GM21786 (cell line): ENCODE measurements at regions not wholly inside any gene's neighbourhood (a gene's known extent, or its start where the extent isn't known, plus 50 kb on each side); places are given as distances from the start of the nearest gene placed in this dataset.

Source experiments
- ATAC-seq: cut with Tn5 transposase; IDR thresholded peaks from one replicate; pipeline ENCODE4 v1.9.1; 2021; ENCODE audit not compliant: unreplicated experiment

DNA sequence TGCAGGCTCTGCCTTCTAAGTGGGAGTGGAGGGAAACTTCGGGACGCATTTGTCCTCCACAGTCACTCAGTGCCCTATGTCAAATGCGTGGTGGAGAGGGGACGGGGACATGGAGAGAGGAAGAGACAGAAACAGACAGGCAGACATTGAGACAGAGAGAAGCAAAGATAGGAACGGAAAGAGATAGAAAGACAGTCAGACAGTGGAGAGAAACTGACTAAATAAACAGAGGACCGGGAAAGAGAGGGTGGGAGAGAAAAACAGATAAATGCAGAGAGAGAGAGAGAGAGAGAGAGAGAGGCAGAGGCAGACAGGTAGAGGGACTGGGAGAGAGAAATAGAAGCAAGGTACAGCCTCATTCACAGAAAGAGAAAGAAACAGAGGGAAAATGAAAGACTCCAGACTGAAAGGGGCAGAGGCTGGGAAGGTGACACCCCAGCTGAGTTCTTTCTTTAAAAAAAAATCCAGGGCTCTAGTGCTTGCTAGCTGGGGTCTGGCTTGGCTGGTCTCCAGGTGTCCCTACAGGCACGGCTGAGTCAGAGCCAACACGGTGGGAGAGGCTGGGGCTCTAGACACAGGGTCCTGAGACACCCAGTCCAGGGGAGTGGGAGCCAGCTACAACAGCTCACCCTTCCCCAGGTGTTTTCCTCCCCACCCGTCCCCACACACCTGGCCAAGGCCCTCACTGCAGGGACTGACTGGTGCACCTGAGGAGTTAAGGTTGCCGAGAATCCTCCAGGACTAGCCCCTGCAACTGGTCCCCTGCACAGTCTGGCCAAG is 506.1 kb upstream of the PROK2 start:
- no peak for ATAC-seq

DNA sequence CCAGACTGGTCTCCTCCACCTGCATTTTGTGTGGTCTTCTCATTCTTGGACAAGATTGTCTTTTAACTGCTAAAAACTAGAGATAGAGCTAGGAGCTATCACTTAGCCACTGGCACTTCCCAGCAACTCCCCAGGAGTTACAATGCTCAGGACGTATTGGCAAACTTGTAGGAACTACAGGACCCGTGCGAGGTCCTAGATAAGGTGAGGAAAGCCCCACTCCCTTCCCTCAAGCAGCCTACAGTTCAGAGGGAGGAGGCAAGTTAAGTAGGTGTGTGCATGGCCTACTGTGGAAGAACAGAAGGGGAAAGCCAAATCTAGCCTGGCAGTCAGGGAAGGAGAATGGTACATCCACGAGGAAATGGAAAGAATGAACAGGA is 504.7 kb upstream of the PROK2 start:
- ATAC-seq = no peak

DNA sequence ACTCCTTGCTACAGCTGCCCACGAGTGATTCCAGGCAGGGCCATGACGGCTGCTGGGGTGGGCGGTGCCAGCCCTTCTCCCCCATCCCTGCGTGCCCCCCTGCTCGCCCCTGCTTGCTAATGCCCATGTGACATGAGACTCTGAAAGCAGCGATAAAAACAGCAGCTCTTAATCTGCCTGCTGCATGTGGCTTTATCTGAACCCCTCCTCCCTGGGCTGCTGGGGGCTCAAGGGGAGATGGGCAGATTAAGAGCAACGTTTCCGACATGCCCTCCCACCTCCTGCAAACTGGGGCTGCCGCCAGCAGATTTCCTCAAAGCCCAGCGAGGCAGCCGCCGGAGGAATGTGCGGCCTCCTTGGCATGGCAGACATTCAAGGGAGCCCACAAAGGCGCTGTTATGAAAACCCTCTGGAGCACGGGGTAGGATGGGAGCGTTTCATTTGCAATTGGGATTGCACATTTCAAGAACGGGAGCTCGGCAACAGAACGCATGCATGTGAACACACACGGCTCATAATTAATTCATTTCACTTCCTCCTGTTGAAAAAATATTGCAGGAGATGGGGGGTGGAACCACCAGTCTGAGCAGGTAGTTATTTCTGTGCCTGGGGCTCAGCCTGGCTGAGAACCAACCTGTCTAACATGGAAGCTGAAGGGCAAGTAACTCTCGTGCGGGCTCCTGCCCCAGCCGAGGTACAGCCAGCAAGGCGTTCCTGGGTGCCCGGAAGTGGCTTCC is 504.2 kb upstream of the PROK2 start:
- ATAC-seq = no peak

DNA sequence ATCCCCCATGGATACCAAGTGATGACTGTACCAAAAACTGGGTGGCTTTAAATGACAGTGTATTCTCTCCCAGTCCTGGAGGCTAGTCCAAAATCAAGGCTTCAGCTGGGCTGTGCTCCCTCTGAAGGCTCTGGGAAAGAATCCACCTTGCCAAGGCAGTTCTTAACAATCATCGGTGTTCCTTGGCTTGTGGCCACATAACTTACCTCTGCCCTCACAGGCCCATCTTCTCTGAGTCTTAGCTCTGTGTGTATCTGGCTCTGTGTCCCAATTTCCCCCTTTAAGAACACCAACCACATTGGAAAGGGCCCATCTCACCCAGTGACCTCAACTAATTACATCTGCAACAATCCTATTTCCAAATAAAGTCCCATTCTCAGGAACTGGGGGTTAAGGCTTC is 503.0 kb upstream of the PROK2 start:
- ATAC-seq = no peak

DNA sequence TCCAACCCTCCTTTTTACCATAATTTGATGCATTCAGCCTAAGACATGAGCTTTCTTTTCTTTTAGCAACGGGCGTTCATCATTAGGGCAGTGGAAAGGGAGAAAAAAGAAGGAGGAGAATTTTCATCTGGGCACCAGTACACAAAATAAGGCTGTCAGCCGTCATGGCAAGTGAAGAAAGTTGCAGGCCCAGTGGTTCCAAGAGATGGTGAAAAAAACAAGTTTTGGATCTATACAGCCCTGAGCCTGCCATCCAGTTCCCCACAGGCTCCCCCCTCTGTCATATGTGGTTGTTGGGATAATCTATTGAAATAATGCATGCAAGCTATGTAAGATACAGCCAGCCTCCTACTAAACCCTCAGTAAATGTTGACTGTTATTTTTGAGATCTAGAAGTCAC is 500.6 kb upstream of the PROK2 start:
- ATAC-seq = no peak

DNA sequence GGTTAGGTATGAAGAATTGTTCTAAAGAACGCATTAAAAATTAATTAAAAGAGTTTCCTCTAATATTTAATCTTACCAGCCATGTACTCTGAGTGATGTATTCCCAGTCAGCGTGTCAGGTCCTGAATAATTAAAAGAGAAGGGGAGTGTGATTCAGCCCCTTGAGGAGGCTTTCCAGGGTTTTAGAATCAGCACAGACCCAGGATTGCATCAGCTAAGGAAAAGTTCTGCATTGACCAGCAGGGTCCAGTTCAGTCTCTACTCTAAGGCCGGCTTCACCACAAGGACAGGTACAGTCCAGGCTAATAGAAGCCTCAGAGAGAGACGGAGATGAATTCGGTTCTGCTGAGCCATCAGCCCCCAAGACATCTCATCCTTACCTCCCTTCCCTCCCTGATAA is 499.5 kb upstream of the PROK2 start:
- ATAC-seq = no peak

DNA sequence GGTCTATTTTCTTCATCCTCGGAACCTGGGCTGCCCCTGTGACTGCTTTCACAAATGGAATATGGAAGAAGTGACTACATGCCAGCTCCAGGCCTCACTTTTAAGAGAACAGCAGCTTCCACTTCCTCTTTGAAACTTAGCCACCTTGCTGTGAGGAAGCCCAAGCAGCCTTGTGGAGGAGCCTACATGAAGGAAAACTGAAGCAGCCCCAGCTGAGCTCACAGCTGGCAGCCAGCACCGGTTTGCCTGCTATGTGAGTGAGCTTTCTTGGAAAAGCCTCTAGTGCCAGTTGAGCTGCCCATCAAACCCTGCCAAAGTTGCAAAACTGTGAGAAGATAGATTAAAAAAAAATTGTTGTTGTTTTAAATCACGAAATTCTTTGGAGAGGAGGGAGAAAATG is 498.0 kb upstream of the PROK2 start:
- no peak for ATAC-seq

DNA sequence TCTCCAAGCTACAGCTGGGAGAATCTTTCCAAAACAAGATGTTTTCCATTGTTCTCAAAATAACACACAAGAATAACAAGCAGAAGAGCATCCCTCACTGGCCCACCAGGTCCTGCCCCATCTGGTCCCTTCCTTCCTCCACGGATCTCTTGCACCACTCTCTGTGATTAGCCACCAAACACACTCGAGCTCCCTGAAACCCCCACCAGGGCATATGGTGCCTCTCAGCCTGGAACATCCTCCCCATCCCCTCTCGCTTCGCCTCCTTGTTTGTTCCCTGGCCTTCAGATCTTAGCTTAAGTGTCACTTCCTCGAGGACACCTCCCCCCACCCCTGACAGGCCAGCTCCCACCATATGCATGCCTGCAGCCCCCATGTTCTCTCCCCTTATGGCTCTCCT is 496.6 kb upstream of the PROK2 start:
- ATAC-seq = no peak

DNA sequence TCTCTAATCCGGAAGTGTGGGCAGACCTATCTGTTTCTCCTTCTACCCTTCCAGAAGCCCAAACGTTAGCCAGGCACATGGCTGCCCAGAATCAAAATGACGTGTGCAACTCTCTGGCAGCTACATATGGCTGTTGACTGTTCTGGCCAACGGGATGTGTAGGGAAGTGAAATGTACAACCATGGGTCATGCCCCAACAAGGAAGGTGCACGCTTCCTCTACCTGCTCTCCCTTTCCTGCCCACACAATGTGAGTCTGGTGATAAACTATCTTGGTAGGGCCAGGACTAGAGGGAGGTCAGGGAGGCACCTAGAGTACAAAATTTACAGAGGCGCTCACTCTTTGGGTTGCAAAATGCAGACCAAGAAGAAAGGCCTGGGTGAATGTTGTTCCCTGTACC is 495.9 kb upstream of the PROK2 start:
- ATAC-seq = no peak

DNA sequence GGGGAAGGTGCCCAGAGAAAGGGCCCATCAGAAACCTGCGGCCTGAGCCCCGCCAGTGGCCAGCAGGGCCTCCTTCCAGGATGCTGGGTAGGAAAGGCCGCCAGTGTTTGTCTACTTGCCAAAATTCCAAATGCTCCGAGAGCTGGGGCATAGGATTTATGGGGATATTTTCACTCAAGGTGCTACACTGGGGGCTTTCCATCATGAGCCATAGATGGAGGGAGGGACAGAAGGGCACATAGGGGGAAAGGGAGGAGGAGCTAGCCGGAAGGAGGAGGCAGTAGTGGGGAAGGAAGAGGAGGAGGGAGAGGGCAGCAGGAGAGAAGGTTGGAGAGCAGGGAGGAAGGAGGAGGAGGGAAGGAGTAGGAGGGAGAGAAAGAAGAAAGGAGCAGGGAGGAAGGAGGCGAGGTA is 494.7 kb upstream of the PROK2 start:
- no peak for ATAC-seq

DNA sequence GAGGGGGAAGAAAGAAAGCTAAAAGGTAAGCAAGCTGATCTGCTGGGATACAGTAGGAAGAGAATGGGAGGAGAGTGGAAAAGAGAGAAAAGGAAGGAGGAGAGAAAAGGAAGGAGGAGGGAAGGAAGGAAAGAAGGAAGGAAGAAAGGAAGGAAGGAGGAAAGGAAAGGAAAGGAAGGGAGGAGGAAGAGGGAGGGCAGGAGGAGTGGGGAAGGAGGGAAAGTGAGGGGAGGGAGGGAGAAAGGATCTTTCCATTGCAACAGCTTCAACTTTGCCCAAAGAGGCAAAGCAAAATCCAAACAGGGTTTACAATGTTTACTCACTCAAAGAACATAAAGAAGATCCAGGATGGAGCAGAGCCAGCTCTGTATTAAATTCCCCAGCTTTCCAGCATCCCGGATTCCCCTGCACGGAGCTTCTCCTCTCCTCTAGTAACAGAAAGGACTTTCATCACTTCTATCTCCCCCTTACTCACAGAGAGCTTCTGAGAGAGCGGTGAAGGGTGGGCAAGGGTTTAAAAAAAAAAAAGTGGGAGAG is 494.2 kb upstream of the PROK2 start:
- no peak for ATAC-seq

DNA sequence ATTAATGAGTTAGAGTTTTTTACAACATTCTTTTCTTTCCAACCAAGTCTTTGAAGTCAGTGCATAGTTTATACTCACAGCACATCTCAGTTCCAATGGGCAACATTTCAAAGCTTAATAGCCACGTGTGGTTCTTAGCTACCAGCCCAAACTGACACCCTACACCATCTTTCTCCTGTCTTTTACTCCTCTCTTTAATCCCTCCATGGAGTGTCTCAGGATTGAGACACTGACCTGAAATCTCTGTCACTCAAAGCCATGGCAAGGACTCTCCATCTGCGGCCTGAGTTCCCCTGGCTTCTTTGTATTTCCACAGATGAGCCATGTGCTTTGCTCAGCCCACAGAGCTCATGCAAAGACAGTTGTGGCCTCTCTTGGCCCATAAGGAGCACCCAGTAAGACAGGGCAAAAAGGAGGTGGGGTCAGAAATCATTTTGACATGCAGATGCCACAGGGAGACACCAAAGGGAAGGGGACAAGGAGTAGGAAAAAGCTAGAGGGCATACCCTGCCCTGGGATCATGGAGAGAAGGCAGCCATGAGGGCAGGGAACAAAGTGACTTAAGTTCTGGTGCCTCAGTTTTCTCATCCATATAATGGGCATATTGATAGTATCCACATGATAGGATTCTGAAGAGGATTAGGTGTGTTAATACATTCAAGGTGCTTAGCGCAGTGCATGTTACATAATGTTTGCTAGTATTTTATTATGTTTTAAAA is 493.6 kb upstream of the PROK2 start:
- no peak for ATAC-seq

DNA sequence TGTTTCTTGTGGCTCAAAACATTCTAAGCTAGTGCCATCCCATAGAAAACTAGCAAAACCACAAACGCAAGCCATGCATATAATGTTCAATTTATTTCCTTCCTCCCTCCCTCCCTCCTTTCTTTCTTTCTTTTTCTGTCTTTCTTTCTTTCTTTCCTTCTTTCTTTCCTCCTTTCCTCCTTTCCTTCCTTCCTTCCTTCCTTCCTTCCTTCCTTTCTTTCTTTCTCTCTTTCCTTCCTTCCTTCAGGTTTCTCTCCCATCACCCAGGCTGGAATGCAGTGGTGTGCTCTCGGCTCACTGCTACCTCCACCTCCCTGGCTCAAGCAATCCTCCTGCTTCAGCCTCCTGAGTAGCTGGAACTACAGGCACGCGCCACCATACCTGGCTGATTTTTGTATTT is 492.8 kb upstream of the PROK2 start:
- ATAC-seq = no peak

DNA sequence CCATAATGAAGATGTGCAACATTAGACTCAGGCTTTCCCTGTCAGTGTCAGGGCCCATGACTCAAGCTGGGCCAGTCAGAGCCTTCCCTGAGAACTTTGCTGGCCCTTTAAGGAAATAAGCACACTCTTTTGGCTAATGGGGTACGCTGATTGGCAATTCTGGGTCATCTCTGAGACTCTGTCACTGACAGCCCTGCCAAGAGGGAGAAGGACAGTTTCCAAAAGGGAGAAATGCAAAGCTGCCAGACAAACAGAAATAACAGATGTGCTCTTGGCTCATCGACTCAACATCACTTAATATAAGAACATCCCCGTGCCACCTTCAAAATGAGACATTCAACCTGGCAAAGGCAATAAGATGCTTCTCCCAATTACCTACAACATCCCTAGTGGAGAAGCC is 491.9 kb upstream of the PROK2 start:
- no peak for ATAC-seq

DNA sequence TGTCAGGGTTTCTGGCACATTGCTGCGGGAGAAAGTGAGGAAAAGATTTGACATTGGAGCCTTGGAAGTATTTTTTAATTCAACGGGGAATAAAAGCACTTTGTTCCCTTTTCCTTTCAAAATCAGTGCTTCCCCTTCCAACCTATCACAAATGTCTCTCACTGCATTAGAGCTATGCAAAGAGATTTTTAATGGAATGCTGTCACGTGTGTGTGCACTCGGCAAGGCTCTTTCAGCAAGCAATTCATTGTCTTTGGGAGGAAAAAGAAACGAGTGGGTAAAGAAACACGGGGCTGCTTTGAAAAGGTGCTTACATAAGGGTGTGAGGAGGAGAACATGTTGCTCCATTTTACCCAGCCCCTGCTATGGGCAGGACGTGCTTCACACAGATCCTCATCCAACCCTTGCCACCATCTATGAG is 490.4 kb upstream of the PROK2 start:
- ATAC-seq = no peak

DNA sequence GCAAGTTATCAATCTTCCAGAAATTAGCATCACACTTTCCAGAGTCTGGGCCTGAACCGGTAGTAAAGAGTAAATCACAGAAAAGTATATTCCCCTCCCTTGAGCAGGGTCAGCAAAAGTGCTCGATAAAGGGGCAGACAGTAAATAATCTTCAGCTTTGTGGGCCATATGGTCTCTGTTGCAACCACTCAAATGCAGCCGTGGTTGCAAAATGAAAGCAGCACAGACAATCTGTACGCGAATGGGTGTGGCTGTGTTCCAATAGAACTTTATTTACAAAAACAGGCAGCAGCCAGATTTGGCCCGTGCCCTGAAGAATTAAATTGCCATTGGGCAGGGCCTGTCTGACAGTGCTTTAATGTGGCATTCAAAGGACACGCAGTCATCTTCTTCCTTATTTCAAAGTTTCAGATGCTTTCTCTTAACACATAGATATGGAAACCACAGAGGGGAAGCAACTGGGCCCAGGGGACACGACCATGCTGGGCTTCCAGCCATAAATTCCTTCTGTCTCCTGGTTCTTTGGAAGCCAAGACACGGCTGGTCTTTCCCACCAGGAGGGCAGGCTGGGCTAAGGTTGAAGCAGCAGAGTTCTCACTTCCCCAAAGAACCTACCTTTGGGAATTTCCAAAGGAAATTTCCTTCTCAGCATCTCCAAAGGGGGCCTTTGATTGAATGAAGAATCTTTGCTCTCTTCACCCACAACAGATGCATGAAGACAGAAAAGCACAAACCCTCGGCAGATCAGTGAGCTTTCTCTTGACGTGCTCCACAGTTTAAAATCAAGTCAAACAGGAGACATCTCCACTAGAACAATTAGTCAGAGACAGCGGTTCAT is 489.8 kb upstream of the PROK2 start:
- peak; percentile 40 for ATAC-seq

DNA sequence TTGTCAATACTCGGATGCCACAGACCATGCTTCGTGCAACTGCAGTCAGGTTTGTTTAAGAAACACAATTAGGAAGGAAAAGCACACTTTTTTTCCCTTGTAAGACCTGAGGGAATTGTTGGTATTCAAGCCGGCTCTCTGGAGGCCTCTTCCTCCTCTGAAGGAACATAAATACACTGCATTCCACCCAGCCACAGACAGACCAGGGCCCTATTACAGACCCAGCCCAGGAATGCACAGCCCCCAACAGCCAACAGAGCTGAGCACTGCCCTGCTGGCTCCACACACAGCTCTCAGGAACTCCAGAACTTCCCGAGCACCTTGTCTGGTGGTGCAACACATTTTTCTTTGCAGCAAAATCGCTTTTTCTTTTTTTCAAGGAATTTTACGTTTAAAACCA is 488.7 kb upstream of the PROK2 start:
- ATAC-seq = no peak

DNA sequence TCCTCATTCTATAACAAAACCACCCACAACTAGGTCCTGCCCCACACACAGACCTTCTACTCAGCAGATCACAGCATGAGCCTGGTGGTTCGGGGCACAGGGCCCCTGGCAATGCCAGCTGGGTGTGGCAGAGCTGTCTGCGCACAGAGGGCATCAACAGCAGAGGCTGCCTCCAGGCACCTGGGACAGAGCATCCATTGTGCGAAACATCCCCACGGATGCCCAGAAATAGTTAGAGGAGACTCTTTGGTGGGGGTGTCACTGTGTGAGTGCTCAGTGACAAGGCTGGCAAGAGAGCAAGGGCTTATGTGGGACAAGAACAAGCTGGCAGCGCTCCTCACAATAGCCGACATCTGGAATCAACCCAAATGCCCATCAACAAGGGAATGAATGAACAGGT is 487.4 kb upstream of the PROK2 start:
- ATAC-seq = no peak

DNA sequence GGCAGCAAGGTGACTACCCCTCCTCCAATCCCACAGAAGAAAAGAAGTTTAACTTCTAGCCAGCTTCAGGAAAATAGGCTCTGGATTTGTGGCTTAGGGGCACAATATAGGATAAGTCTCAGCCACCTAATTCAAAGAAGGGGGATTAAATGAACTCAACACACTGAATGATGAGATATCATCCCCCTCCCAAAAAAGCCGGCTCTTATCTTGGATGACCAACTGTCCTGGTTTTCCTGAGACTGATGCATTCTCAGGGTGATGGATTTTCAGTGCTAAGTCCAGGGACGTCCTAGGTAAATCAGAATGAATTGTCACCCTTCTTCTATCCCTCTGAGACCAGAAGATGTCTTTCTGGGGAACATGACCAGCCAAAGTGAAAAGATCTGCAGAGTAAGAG is 487.0 kb upstream of the PROK2 start:
- no peak for ATAC-seq

DNA sequence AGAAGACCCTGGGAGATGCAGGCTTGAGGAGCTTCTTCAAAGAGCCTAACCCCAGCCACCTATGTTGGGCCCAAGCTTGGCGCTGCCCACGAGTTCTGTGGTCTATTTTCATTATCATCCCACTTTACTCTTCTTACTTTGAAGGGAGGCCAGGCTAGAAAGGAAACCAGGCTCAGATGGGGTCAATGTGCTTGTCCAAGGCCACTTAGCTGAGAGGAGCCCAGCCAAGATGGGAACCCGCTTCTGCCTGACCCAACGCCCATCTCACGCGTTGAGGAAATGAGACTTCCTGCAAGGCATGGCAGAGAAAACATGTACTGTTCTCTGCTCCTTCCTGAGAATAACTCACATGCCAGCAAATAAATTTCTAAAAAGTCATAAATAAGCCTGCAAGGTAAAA is 486.3 kb upstream of the PROK2 start:
- no peak for ATAC-seq

DNA sequence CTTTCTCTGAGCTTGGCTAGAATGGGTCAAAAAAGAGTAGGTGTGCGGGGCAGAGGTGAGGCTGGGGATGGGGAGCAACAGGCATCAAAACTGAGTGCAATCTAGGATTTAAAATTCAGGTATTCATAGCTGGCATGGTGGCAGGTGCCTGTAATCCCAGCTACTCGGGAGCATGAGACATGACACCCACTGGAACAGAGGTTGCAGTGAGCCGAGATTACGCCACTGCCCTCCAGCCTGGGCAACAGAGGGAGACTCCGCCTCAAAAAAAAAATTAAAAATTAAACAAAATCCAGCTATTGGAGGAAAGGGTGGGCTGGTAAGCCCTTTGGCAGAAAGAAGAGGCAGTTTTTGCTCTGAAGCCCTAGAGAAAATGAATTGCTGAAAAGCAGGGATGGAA is 485.8 kb upstream of the PROK2 start:
- ATAC-seq = no peak
